ENCODE measurements at regions not wholly inside any gene's neighbourhood (a gene's known extent, or its start where the extent isn't known, plus 50 kb on each side); places are given as distances from the start of the nearest gene placed in this dataset.
"Not testable (repeated sequence)": the region's sequence is repeated elsewhere in the genome, so short reads cannot be mapped to it uniquely, and the experiment has no call there.

DNA sequence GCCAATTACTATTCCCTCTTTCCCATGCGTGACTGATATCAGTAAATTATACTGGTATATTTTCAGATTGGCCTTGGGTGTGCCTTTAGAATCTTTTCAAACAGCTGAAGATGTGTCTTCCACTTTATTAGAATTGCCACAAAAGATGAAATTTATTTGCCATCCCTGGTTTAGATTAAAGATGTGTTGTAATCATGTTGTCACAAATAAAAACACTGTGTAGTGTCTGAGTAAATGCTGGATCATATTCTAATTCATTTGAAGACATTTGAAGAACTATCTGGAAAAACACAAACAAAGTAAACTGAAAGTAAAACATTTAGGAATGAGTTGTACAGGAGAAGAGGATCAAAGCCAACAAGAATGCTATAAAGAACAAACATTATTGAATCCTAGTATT is 339.7 kb upstream of the COL8A1 start:
- no peak for DNase-seq
- 78 to 95% (median 93%) methylated on average over 1 of the region's 1 CpG for WGBS, 5 donors
- no peaks in the 10 kb centered on the region for H3K4me1 ChIP-seq
- intact Hi-C loops (cut with DNase I; ENCODE audit: low total_unique reads), result no loop called here
- no peaks in the 10 kb centered on the region for H3K27me3 ChIP-seq
- no peak for TF ChIP-seq POLR2AphosphoS5 (IDR thresholded peaks at IDR 0.05)
- TF ChIP-seq EP300 (IDR thresholded peaks at IDR 0.05), result no peak
- no peak for TF ChIP-seq POLR2A (IDR thresholded peaks at IDR 0.05)
- TF ChIP-seq, protein P1, sequence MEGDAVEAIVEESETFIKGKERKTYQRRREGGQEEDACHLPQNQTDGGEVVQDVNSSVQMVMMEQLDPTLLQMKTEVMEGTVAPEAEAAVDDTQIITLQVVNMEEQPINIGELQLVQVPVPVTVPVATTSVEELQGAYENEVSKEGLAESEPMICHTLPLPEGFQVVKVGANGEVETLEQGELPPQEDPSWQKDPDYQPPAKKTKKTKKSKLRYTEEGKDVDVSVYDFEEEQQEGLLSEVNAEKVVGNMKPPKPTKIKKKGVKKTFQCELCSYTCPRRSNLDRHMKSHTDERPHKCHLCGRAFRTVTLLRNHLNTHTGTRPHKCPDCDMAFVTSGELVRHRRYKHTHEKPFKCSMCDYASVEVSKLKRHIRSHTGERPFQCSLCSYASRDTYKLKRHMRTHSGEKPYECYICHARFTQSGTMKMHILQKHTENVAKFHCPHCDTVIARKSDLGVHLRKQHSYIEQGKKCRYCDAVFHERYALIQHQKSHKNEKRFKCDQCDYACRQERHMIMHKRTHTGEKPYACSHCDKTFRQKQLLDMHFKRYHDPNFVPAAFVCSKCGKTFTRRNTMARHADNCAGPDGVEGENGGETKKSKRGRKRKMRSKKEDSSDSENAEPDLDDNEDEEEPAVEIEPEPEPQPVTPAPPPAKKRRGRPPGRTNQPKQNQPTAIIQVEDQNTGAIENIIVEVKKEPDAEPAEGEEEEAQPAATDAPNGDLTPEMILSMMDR (IDR thresholded peaks at IDR 0.05), result no peak
- no peaks in the 10 kb centered on the region for H3K9me3 ChIP-seq
- no peak overlapping the region for H3K4me3 ChIP-seq
- no peaks in the 10 kb centered on the region for H3K36me3 ChIP-seq
- H3K27ac ChIP-seq, result no peak overlapping the region

DNA sequence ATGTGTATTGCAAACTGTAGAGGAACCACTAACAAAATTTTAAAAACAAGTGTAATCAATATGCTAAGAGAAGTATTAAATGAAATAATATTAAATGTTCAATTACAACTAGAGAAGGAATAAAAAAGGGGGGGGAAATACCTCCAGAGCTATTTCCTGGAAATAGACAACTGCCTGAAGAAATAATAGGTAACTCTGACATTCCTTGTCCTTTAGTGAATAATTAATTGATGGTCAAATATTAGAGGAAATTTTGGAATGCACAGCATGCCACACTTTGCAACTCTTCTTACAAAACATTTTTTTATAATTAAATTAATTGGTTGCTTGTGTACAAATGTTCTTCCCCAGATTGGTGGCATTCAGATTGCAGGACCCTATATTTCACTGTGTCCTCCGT is 342.6 kb upstream of the COL8A1 start:
- H3K4me3 ChIP-seq, result no peak overlapping the region
- H3K4me1 ChIP-seq, result no peaks in the 10 kb centered on the region
- H3K36me3 ChIP-seq, result no peaks in the 10 kb centered on the region
- whole genome bisulfite sequencing, 5 donors, result 79 to 100% (median 86%) methylated on average over 1 of the region's 1 CpG
- DNase-seq, result no peak
- intact Hi-C loops (cut with DNase I; ENCODE audit: low total_unique reads), result no loop called here
- H3K27me3 ChIP-seq, result no peaks in the 10 kb centered on the region
- TF ChIP-seq, protein P1 (IDR thresholded peaks at IDR 0.05), result no peak
- no peak for TF ChIP-seq POLR2A (IDR thresholded peaks at IDR 0.05)
- TF ChIP-seq POLR2AphosphoS5 (IDR thresholded peaks at IDR 0.05), result no peak
- TF ChIP-seq EP300 (IDR thresholded peaks at IDR 0.05), result no peak
- no peaks in the 10 kb centered on the region for H3K9me3 ChIP-seq
- H3K27ac ChIP-seq, result no peak overlapping the region

DNA sequence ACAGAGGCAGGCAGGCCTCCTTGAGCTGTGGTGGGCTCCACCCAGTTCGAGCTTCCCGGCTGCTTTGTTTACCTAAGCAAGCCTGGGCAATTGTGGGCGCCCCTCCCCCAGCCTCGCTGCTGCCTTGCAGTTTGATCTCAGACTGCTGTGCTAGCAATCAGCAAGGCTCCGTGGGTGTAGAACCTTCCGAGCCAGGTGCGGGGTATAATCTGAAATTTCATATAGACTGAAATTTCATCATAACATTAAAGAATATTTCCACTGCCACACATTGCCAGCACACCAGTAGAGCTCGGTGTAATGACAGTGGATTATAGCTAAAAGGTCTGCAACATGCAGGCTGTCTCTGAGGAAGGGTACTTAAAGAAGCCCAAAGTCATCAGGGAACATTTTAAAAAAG is 344.3 kb upstream of the COL8A1 start:
- H3K9me3 ChIP-seq; intact Hi-C loops (cut with DNase I; ENCODE audit: low total_unique reads); H3K27me3 ChIP-seq; H3K4me3 ChIP-seq; DNase-seq; H3K4me1 ChIP-seq; H3K27ac ChIP-seq; H3K36me3 ChIP-seq: not testable (repeated sequence)
- WGBS, 5 donors, result 5 to 14% (median 11%) methylated on average over 4 to 8 of the region's 8 CpGs

DNA sequence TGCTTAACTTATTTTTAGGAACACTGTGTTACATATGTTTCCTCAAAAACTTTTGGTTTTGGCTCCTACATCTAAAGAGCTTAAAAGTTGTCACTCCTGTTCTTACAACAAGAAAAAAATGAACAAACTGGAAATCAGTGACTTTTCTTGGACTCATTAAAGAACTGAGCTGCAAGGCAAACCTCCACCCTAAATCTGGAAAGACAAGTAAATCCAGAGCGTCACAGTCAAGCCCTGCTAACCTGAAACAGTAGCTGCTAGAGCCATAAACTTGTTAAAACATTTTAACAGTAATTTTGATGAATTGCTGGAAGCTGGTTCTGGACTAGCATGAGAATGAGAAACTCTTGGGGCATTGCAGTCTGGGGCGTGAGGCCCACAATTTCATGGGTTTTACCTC is 350.5 kb upstream of the COL8A1 start:
- Histone ChIP-seq H3K4me3 (no peak overlapping the region), H3K9me3 (no peaks in the 10 kb centered on the region), H3K36me3 (no peaks in the 10 kb centered on the region), H3K27me3 (no peaks in the 10 kb centered on the region), H3K4me1 (no peaks in the 10 kb centered on the region), H3K27ac (no peak overlapping the region)
- intact Hi-C loops (cut with DNase I; ENCODE audit: low total_unique reads), result no loop called here
- TF ChIP-seq POLR2A (IDR thresholded peaks at IDR 0.05) (no peak), POLR2AphosphoS5 (IDR thresholded peaks at IDR 0.05) (no peak), EP300 (IDR thresholded peaks at IDR 0.05) (no peak)
- TF ChIP-seq, protein P1 (IDR thresholded peaks at IDR 0.05), result no peak
- DNase-seq, result no peak
- 38 to 65% (median 57%) methylated on average over 2 of the region's 2 CpGs for WGBS, 5 donors

DNA sequence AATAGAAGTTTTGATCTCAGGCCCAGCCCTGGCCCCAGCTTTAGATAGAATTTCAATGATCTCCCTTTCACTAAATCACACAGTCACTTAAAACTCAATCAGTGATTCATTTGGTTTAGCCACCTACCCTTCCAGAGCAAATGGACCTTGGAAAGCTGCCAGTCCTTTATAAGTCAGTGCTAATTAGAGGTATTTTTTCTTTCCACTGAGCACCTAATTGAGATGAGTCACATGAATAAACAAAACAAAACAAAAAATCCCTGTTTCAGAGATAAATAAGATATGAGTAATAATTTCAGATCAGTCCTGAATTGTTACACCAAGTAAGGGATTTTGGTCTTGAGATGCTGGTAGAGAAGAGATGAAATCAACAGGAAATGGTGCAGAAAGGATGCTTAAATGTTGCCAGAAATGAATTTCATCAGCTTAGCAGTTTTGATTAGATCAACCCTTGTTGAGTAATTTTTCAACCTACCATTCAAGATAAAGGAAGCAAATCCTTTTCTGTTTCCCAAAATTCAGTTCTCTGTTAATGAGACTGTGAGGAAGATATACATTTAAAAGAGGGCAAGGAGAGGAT is 352.0 kb upstream of the COL8A1 start:
- Histone ChIP-seq H3K27ac (no peak overlapping the region), H3K36me3 (no peaks in the 10 kb centered on the region), H3K4me1 (no peaks in the 10 kb centered on the region), H3K27me3 (no peaks in the 10 kb centered on the region), H3K4me3 (no peak overlapping the region), H3K9me3 (no peaks in the 10 kb centered on the region)
- DNase-seq, result no peak
- TF ChIP-seq, protein P1 (IDR thresholded peaks at IDR 0.05), result no peak
- TF ChIP-seq EP300 (IDR thresholded peaks at IDR 0.05), result no peak
- TF ChIP-seq POLR2AphosphoS5 (IDR thresholded peaks at IDR 0.05), result no peak
- TF ChIP-seq POLR2A (IDR thresholded peaks at IDR 0.05), result no peak
- intact Hi-C loops (cut with DNase I; ENCODE audit: low total_unique reads), result no loop called here

Measured in stomach (tissue), 8 donors.